ENCODE measurements at regions not wholly inside any gene's neighbourhood (a gene's known extent, or its start where the extent isn't known, plus 50 kb on each side); places are given as distances from the start of the nearest gene placed in this dataset.

DNA sequence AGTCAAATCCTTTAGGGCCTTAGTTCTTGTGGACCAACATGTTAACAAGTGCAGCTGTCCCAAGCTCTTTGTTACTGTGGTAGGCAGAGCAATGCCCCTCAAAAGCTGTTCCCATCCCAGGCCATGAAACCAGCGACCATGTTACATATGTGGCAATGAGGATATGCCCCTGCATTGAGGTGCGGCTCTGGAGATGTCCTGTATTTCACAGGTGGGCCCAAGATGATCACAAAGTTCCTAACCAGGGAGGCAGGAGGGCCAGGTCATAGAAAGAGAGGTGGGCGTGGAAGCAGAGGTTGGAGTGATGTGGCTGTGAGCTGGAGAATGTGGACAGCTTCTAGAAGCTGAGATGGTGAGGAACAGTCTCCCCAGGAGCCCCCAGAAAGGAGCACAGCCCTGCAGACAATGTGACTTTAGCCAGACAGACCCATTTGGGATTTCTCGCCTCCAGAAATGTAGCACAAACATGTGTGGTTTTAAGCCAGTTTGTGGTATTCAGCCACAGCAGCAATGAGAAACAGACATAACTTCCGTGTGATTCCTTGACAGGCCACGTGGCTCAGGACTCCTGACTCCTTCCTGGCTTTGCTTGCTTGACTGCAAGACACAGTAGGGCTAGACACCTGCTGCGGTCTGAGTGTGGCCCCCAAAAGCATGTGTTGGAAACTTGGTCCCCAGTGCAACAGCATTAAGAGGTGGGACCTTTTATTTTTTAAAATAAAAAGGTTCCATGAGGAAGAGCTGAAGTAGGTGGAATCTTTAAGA, 778.3 kb downstream of the KCNJ18 start:
- no peaks in the 10 kb centered on the region for H3K27me3 ChIP-seq (ENCODE audit: insufficient read depth, low read length, poor library complexity)
- no peaks in the 10 kb centered on the region for H3K36me3 ChIP-seq (ENCODE audit: insufficient read depth, low read length)
- no peak overlapping the region for H3K4me3 ChIP-seq (ENCODE audit: low read depth in 1 of 2, low read length in 2 of 2)
- H3K4me2 ChIP-seq (ENCODE audit: insufficient read depth, low read length) = no peak overlapping the region
- no peaks in the 10 kb centered on the region for H3K79me2 ChIP-seq (ENCODE audit: insufficient read depth, low read length)
- TF ChIP-seq, protein P1, sequence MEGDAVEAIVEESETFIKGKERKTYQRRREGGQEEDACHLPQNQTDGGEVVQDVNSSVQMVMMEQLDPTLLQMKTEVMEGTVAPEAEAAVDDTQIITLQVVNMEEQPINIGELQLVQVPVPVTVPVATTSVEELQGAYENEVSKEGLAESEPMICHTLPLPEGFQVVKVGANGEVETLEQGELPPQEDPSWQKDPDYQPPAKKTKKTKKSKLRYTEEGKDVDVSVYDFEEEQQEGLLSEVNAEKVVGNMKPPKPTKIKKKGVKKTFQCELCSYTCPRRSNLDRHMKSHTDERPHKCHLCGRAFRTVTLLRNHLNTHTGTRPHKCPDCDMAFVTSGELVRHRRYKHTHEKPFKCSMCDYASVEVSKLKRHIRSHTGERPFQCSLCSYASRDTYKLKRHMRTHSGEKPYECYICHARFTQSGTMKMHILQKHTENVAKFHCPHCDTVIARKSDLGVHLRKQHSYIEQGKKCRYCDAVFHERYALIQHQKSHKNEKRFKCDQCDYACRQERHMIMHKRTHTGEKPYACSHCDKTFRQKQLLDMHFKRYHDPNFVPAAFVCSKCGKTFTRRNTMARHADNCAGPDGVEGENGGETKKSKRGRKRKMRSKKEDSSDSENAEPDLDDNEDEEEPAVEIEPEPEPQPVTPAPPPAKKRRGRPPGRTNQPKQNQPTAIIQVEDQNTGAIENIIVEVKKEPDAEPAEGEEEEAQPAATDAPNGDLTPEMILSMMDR (IDR thresholded peaks at IDR 0.05; ENCODE audit: borderline replicate concordance, extremely low read depth, low read length, poor library complexity, severe bottlenecking) = no peak
- no peak for TF ChIP-seq EZH2 (IDR thresholded peaks at IDR 0.05; ENCODE audit: borderline replicate concordance, low read depth, low read length, severe bottlenecking)
- H3K9ac ChIP-seq (ENCODE audit: low read depth, low read length) = no peak overlapping the region
- no peaks in the 10 kb centered on the region for H3K4me1 ChIP-seq (ENCODE audit: insufficient read depth, low read length)
- no peak overlapping the region for H2AFZ ChIP-seq (ENCODE audit: low read depth, low read length)
- peak; percentile 37; the same call in 1 of the 3 replicates for ATAC-seq (ENCODE audit: insufficient read depth, low read depth)
- peak; percentile 14 for DNase-seq
- no peaks in the 10 kb centered on the region for H4K20me1 ChIP-seq (ENCODE audit: insufficient read depth, low read length)
- H3K9me3 ChIP-seq (ENCODE audit: insufficient read depth, low read length, severe bottlenecking) = peaks cover 4% of the 10 kb centered on the region
- no peak overlapping the region for H3K27ac ChIP-seq (ENCODE audit: low read length)

DNA sequence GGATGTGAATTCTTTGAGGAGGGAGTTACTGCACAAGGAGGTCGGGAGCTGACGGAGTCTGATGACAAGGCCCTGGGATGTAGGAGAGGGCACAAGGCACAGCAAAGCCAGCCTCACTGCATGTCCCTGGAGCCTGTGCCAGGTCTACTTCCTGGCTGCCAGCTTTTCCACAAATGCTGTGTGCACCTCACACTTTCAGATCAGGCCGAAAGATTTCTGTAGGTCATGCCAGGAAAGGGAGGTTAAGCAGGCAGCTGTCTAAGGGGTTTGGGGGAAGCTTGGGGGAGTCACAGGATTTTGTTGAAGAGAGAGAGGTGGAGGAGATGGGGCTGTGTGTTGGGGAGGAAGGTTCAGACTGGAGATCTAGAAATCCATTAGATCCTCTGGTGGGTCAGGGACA, 792.5 kb downstream of the KCNJ18 start:
- Histone ChIP-seq H3K79me2 (ENCODE audit: insufficient read depth, low read length) (no peaks in the 10 kb centered on the region), H2AFZ (ENCODE audit: low read depth, low read length) (no peak overlapping the region), H3K4me2 (ENCODE audit: insufficient read depth, low read length) (no peak overlapping the region), H3K9ac (ENCODE audit: low read depth, low read length) (no peak overlapping the region), H3K4me1 (ENCODE audit: insufficient read depth, low read length) (no peaks in the 10 kb centered on the region), H3K9me3 (ENCODE audit: insufficient read depth, low read length, severe bottlenecking) (peaks cover 8% of the 10 kb centered on the region), H3K36me3 (ENCODE audit: insufficient read depth, low read length) (no peaks in the 10 kb centered on the region), H4K20me1 (ENCODE audit: insufficient read depth, low read length) (no peaks in the 10 kb centered on the region), H3K4me3 (ENCODE audit: low read depth in 1 of 2, low read length in 2 of 2) (no peak overlapping the region), H3K27me3 (ENCODE audit: insufficient read depth, low read length, poor library complexity) (no peaks in the 10 kb centered on the region), H3K27ac (ENCODE audit: low read length) (no peak overlapping the region)
- TF ChIP-seq EZH2 (IDR thresholded peaks at IDR 0.05; ENCODE audit: borderline replicate concordance, low read depth, low read length, severe bottlenecking) = no peak
- TF ChIP-seq, protein P1 (IDR thresholded peaks at IDR 0.05; ENCODE audit: borderline replicate concordance, extremely low read depth, low read length, poor library complexity, severe bottlenecking) = no peak
- DNase-seq = no peak
- ATAC-seq (ENCODE audit: insufficient read depth, low read depth) = no peak

DNA sequence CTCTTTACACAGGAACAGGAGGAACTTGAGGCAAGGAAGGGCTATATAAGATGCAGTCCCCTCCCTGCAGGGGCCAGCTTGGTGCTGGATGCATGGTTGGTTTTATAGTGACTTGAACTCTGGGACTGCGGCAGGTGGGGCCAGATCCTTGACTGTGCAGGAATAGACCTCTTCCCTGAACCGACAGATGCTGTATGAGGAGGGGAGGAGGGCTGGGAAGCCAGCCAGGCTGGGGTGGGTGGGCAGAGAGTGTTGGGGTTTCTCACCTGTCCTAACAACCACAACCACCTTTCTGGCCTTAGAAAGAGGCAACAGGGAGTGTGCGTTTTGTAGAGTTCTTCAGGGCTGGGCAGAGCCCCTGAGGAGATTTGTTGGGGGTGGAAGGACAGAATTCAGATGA, 798.1 kb downstream of the KCNJ18 start:
- Histone ChIP-seq H4K20me1 (ENCODE audit: insufficient read depth, low read length) (no peaks in the 10 kb centered on the region), H2AFZ (ENCODE audit: low read depth, low read length) (no peak overlapping the region), H3K4me2 (ENCODE audit: insufficient read depth, low read length) (no peak overlapping the region), H3K4me1 (ENCODE audit: insufficient read depth, low read length) (no peaks in the 10 kb centered on the region), H3K9ac (ENCODE audit: low read depth, low read length) (no peak overlapping the region), H3K4me3 (ENCODE audit: low read depth in 1 of 2, low read length in 2 of 2) (no peak overlapping the region), H3K79me2 (ENCODE audit: insufficient read depth, low read length) (no peaks in the 10 kb centered on the region), H3K27me3 (ENCODE audit: insufficient read depth, low read length, poor library complexity) (no peaks in the 10 kb centered on the region), H3K27ac (ENCODE audit: low read length) (no peak overlapping the region), H3K9me3 (ENCODE audit: insufficient read depth, low read length, severe bottlenecking) (peaks cover 8% of the 10 kb centered on the region), H3K36me3 (ENCODE audit: insufficient read depth, low read length) (no peaks in the 10 kb centered on the region)
- TF ChIP-seq EZH2 (IDR thresholded peaks at IDR 0.05; ENCODE audit: borderline replicate concordance, low read depth, low read length, severe bottlenecking) = no peak
- TF ChIP-seq, protein P1 (IDR thresholded peaks at IDR 0.05; ENCODE audit: borderline replicate concordance, extremely low read depth, low read length, poor library complexity, severe bottlenecking) = no peak
- no peak for DNase-seq
- ATAC-seq (ENCODE audit: insufficient read depth, low read depth) = no peak
